Adrenal gland (tissue), 9 donors: ENCODE measurements at regions not wholly inside any gene's neighbourhood (a gene's known extent, or its start where the extent isn't known, plus 50 kb on each side); places are given as distances from the start of the nearest gene placed in this dataset.

Source experiments
- DNase-seq, 7 donors: peaks; one replicate each; pipeline ENCODE4 v3.0.0-alpha.2; 2019 to 2020
- H3K27ac ChIP-seq, 5 donors: fragments of 200-600 bp; sonication (generic) in 4 of 5; 1 replicate in 3 of 5; 2 replicates in 2 of 5; pipeline versions ENCODE4 v1.5.1 to v1.8.0; 2016 to 2020; ENCODE audit warnings: mild to moderate bottlenecking in 1 of 5
- H3K27me3 ChIP-seq: fragments of 200-600 bp; 2 replicates; pipeline ENCODE4 v1.8.0; 2021
- H3K36me3 ChIP-seq, 2 donors: fragments of 200-600 bp; replicated peaks in 1 of 2; 1 replicate in 1 of 2; 2 replicates in 1 of 2; pipeline versions ENCODE4 v1.5.1 to v1.8.0; 2018 to 2022
- H3K4me1 ChIP-seq, 2 donors: fragments of 200-600 bp; replicated peaks in 1 of 2; 1 replicate in 1 of 2; 2 replicates in 1 of 2; pipeline versions ENCODE4 v1.5.1 to v1.8.0; 2018 to 2021
- H3K4me3 ChIP-seq, 4 donors: fragments of 200-600 bp; sonication (generic) in 3 of 4; one replicate each; pipeline ENCODE4 v1.5.1; 2016 to 2018
- H3K9me3 ChIP-seq, 3 donors: fragments of 200-600 bp; sonication (generic) in 1 of 3; replicated peaks in 1 of 3; 1 replicate in 2 of 3; 2 replicates in 1 of 3; pipeline versions ENCODE4 v1.5.1 to v1.8.0; 2016 to 2021
- POLR2A ChIP-seq, 2 donors: fragments of 450-650 bp; IDR thresholded peaks; one replicate each; pipeline ENCODE4 v1.6.1; 2017; ENCODE audit warnings: antibody characterized with exemption in 2 of 2, mild to moderate bottlenecking in 2 of 2, moderate library complexity in 1 of 2
- WGBS, 4 donors: extraction: QIAGEN DNeasy Blood & Tissue Kit in 2 of 4; methylation state at CpG; one replicate each; pipeline versions ENCODE4 v1.1.5 to v1.1.7; 2013 to 2017; 5-methylcytosine and 5-hydroxymethylcytosine counted together
- intact Hi-C, 2 donors: fragments of 100-400 bp; cut with DNase I; formaldehyde crosslinking; loops; one replicate each; pipeline versions ENCODE4 v1.14.1 to v1.15.0; 2022 to 2023
- TF ChIP-seq, protein P1 (sequence below), 6 experiments: fragments of 450-650 bp in 4 of 6; fragments of 200-600 bp in 2 of 6; sonication (generic) in 1 of 6; IDR thresholded peaks; 1 replicate in 5 of 6; 2 replicates in 1 of 6; pipeline versions ENCODE4 v1.5.1 to v1.8.0; 2016 to 2021; ENCODE audit warnings: antibody characterized with exemption in 6 of 6, mild to moderate bottlenecking in 2 of 6, moderate library complexity in 1 of 6
- donor health status: healthy with polysubstance abuse.
- donor health status: Bipolar disorder and iron deficiency.
- donor health status: DM: yes; HTN: yes; CAD: no.
- donor health status: DM: no; HTN: no; CAD: no.
- donor health status: DM: no; HTN: no; CAD: no.

DNA sequence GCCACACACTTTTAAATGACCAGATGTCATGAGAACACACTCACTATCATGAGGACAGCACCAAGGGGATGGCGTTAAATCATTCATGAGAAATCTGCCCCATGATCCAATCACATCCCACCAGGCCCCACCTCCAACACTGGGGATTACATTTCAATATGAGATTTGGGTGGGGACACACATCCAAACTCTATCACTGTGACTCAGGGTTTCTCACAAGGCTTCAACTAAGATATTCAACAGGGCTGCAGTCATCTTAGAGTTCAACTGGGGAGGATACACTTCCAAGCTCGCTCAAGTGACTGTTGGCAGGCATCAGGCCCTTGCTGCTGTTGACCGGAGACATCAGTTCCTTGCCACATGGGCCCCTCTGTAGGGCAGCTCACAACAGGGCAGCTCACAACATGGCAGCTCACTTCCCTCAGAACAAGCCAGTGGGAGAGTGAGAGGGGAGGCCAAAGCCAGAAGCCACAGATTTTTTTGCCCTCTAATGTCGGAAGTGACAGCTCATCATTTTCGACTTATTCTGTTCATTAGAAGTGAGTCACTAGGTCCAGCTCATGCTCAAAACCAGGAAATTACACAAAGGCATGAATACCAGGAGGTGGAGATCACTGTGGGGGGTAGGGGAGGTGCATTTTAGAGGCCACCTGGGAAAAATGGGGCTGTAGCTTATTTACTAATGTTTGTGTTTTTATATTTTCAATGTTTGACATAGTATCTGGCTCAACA lies 50.8 kb upstream of the PTHLH start:
- TF ChIP-seq, protein P1, sequence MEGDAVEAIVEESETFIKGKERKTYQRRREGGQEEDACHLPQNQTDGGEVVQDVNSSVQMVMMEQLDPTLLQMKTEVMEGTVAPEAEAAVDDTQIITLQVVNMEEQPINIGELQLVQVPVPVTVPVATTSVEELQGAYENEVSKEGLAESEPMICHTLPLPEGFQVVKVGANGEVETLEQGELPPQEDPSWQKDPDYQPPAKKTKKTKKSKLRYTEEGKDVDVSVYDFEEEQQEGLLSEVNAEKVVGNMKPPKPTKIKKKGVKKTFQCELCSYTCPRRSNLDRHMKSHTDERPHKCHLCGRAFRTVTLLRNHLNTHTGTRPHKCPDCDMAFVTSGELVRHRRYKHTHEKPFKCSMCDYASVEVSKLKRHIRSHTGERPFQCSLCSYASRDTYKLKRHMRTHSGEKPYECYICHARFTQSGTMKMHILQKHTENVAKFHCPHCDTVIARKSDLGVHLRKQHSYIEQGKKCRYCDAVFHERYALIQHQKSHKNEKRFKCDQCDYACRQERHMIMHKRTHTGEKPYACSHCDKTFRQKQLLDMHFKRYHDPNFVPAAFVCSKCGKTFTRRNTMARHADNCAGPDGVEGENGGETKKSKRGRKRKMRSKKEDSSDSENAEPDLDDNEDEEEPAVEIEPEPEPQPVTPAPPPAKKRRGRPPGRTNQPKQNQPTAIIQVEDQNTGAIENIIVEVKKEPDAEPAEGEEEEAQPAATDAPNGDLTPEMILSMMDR (IDR thresholded peaks at IDR 0.05): no peak
- H3K9me3 ChIP-seq: no peaks in the 10 kb centered on the region
- H3K27me3 ChIP-seq: no peaks in the 10 kb centered on the region
- H3K36me3 ChIP-seq: no peaks in the 10 kb centered on the region
- intact Hi-C loops: no loop called here
- H3K4me1 ChIP-seq: no peaks in the 10 kb centered on the region
- H3K27ac ChIP-seq: no peak overlapping the region
- DNase-seq: no peak
- 72 to 88% (median 77%) methylated on average over 3 to 5 of the region's 5 CpGs for WGBS, 4 donors
- no peak overlapping the region for H3K4me3 ChIP-seq

DNA sequence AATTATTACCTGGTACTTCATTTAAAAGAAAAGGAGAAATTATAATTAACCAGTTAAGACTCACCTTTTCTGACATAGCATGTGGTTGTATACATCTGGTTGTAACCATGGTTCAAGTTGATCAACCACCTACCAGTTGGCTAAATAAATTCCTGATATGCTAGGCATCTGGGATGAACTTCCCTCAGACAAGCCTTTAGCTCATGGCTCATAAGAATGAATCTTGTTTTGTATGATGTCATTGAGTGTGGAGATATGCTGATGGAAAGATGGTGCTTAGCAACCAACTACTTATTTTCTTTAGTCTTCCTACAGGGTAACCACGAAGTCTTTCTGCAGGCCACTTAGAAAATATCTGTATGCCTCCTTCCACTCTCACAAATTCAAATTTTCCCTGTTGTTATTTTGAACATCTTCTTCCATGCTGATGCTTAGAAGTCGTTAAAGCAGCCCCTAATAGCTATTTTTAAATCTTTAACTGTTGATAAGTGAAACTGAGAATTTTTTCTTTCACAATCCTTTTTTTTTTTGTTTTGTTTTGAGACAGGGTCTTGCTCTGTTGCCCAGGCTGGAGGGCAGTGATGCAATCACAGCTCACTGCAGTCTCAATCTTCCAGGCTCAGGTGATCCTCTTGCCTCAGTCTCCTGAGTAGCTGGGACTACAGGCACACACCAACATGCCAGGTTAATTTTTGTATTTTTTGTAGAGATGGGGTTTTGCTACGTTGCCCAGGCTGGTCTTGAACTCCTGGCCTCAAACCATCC lies 51.9 kb upstream of the PTHLH start:
- TF ChIP-seq, protein P1 (IDR thresholded peaks at IDR 0.05): no peak
- TF ChIP-seq POLR2A (IDR thresholded peaks at IDR 0.05): no peak
- Histone ChIP-seq H3K36me3 (no peaks in the 10 kb centered on the region), H3K27ac (no peak overlapping the region), H3K9me3 (no peaks in the 10 kb centered on the region), H3K4me3 (no peak overlapping the region), H3K4me1 (no peaks in the 10 kb centered on the region), H3K27me3 (no peaks in the 10 kb centered on the region)
- no peak for DNase-seq
- intact Hi-C loops: no loop called here
- 58 to 68% (median 59%) methylated on average over 3 of the region's 3 CpGs for WGBS, 4 donors

DNA sequence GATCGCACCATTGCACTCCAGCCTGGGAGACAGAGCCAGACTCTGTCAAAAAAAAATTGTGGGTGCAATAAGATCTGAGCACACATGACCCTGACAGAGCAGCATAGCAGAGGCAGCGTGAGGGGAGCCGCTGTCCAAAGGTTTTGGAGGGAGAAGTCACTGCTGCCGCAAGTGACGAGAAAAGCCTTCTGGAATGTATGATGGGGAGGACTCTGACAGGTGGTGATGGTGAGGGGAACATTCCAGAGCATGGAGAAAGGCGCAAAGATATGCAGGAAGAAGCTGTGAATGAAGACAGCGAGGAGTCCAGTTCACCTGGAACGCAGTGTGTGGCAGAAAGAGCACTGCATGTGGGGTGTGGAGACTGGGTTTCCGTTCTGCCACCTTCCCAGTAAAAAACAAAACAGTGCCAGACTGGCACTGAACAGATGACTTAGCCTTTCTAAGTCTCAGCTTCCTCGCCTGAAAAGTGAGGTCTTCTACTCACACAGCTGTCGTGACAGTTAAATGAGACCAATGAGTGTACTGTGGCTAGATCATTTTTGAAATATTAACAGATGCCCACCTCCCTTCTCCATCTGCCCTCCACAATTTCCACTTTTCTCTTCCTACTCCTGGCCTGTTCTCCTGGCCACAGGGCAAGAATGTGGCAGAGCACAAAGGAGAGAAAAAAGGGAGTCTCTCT lies 53.4 kb upstream of the PTHLH start:
- TF ChIP-seq POLR2A (IDR thresholded peaks at IDR 0.05): no peak
- H3K9me3 ChIP-seq: no peaks in the 10 kb centered on the region
- intact Hi-C loops: no loop called here
- H3K4me1 ChIP-seq: no peaks in the 10 kb centered on the region
- WGBS, 4 donors: 81 to 90% (median 86%) methylated on average over 11 of the region's 11 CpGs
- no peaks in the 10 kb centered on the region for H3K36me3 ChIP-seq
- H3K27ac ChIP-seq: no peak overlapping the region
- H3K27me3 ChIP-seq: no peaks in the 10 kb centered on the region
- no peak overlapping the region for H3K4me3 ChIP-seq
- no peak for DNase-seq

DNA sequence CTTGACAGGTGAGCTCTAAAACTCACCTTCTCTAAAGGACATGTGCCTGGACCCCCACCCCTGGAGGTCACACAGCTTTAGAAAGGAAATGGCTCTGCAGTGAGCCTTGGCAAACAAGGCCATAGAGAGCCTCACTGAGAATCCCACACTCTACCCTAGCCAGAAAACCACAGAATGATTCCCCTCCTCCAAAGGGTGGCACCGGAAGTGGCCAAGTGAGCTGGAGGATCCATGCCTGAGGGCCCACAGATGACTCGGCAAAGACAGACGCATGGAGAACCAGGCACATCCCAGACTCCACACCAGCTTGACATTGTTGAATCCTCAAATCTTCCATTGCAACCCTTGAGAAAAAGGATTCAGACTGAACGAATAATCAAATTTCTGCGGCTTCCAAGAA lies 54.2 kb upstream of the PTHLH start:
- Histone ChIP-seq H3K27ac (no peak overlapping the region), H3K27me3 (no peaks in the 10 kb centered on the region), H3K36me3 (no peaks in the 10 kb centered on the region), H3K9me3 (no peaks in the 10 kb centered on the region), H3K4me3 (no peak overlapping the region), H3K4me1 (no peaks in the 10 kb centered on the region)
- no peak for TF ChIP-seq POLR2A (IDR thresholded peaks at IDR 0.05)
- TF ChIP-seq, protein P1 (IDR thresholded peaks at IDR 0.05): no peak
- DNase-seq: no peak
- intact Hi-C loops: no loop called here
- 87 to 92% (median 91%) methylated on average over 5 of the region's 5 CpGs for WGBS, 4 donors
